DND-41 (cell line): ENCODE measurements at regions not wholly inside any gene's neighbourhood (a gene's known extent, or its start where the extent isn't known, plus 50 kb on each side); places are given as distances from the start of the nearest gene placed in this dataset.

Experiments used
- CTCF ChIP-seq: IDR thresholded peaks from 2 replicates; pipeline ENCODE4 v1.5.1; 2012; ENCODE audit warnings: borderline replicate concordance, low read length, moderate library complexity, mild to moderate bottlenecking; ENCODE audit not compliant: poor library complexity, severe bottlenecking; ENCODE audit errors: extremely low read depth
- EZH2 ChIP-seq: IDR thresholded peaks from 3 replicates; pipeline ENCODE4 v1.6.1; 2012; ENCODE audit warnings: borderline replicate concordance, low read depth, mild to moderate bottlenecking, moderate library complexity, low read length, inconsistent platforms; ENCODE audit not compliant: severe bottlenecking

GRCh38 chr11:121964591-121964990, 151.4 kb downstream of the BLID start:
- no peak for TF ChIP-seq CTCF
- no peak for TF ChIP-seq EZH2
